NB4 (cell line): ENCODE measurements at regions not wholly inside any gene's neighbourhood (a gene's known extent, or its start where the extent isn't known, plus 50 kb on each side); places are given as distances from the start of the nearest gene placed in this dataset.

Source experiments
- POLR2A ChIP-seq: IDR thresholded peaks from 2 replicates; pipeline ENCODE4 v1.6.1; 2011; ENCODE audit warnings: mild to moderate bottlenecking; ENCODE audit not compliant: insufficient read length; ENCODE audit errors: extremely low read depth
- TF ChIP-seq, protein P1 (sequence below): IDR thresholded peaks from one replicate; pipeline ENCODE4 v1.5.1; 2012; ENCODE audit warnings: low read depth, low read length

DNA sequence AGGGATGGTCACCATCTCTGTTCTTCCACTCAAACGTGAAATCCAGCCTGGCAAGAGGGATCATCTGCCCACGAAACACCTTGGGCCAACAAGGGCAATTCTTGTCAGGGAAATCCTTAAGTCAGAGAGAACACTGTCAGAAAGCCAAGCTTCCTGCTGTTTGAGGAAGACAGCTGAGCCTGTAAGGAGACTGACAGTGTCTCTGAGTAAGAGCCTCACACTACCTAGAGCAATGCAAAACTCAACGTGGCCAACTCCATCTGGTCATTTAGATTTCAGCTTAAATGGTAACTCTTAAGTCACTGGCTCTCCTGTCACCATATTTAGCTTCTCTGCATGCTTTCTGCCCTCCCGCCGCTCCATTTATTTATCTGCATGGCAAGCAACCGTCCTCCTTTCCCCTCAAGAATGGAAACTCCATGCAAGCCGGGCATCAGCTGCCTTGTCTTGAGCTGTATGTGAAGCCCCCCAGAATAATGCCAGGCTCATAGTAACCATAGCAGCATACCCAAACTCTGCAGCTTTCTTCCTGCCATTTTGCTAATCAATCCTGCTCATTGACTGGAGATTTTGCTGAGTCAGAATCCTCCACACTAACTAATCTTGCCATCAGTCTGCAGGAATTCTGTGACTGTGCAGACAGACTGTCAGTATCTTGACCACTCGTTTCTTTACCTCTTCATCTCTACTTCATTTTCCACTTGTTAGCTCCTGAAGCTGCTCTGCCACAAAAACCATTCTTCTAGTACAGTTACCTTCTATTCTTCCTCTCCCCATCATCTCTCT is 159.8 kb downstream of the IRS2 start:
- TF ChIP-seq POLR2A: no peak
- TF ChIP-seq, protein P1, sequence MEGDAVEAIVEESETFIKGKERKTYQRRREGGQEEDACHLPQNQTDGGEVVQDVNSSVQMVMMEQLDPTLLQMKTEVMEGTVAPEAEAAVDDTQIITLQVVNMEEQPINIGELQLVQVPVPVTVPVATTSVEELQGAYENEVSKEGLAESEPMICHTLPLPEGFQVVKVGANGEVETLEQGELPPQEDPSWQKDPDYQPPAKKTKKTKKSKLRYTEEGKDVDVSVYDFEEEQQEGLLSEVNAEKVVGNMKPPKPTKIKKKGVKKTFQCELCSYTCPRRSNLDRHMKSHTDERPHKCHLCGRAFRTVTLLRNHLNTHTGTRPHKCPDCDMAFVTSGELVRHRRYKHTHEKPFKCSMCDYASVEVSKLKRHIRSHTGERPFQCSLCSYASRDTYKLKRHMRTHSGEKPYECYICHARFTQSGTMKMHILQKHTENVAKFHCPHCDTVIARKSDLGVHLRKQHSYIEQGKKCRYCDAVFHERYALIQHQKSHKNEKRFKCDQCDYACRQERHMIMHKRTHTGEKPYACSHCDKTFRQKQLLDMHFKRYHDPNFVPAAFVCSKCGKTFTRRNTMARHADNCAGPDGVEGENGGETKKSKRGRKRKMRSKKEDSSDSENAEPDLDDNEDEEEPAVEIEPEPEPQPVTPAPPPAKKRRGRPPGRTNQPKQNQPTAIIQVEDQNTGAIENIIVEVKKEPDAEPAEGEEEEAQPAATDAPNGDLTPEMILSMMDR: no peak
